AG04449 (cell line): ENCODE measurements at regions not wholly inside any gene's neighbourhood (a gene's known extent, or its start where the extent isn't known, plus 50 kb on each side); places are given as distances from the start of the nearest gene placed in this dataset.

Source experiments
- CTCF ChIA-PET: fragments of 350-600 bp; formaldehyde crosslinking; extraction: SDS; loops from one replicate; lab custom pipeline; 2021; ENCODE audit warnings: antibody characterized with exemption; lab: Yijun Ruan, JAX
- POLR2A ChIA-PET: fragments of 400-600, 350-600 bp; formaldehyde crosslinking; extraction: SDS; loops from one replicate; lab custom pipeline; 2020; ENCODE audit warnings: antibody characterized with exemption, inconsistent platforms; lab: Yijun Ruan, JAX
- DNase-seq: peaks from one replicate; pipeline ENCODE4 v3.0.0-alpha.2; 2010; ENCODE audit warnings: low read depth, low spot score
- H3K4me3 ChIP-seq: 2 replicates; pipeline ENCODE4 v1.5.1; 2011; ENCODE audit warnings: low read depth, mild to moderate bottlenecking, control low read depth, low read length
- CTCF ChIP-seq: IDR thresholded peaks from one replicate; pipeline ENCODE4 v1.5.1; 2011; ENCODE audit warnings: mild to moderate bottlenecking, moderate library complexity, low read length, control low read depth, inconsistent platforms; ENCODE audit not compliant: insufficient read depth; ENCODE audit errors: missing control alignments

GRCh38 chr7:50212016-50212325 is 92.5 kb upstream of the IKZF1 start:
- no peak overlapping the region for H3K4me3 ChIP-seq
- ChIA-PET POLR2A (no interaction called here), CTCF (no interaction called here)
- TF ChIP-seq CTCF, result no peak
- no peak for DNase-seq

- ChIA-PET POLR2A (no interaction called here), CTCF (no interaction called here)
- no peak for DNase-seq
- H3K4me3 ChIP-seq, result no peak overlapping the region
- TF ChIP-seq CTCF, result no peak
Observed at GRCh38 chr7:50211130-50212015, 93.1 kb upstream of the IKZF1 start.

GRCh38 chr7:50210706-50211115 is 93.8 kb upstream of the IKZF1 start:
- no peak for TF ChIP-seq CTCF
- no peak overlapping the region for H3K4me3 ChIP-seq
- DNase-seq, result no peak
- ChIA-PET CTCF (no interaction called here), POLR2A (no interaction called here)

GRCh38 chr7:50209461-50210135 is 94.9 kb upstream of the IKZF1 start:
- no peak overlapping the region for H3K4me3 ChIP-seq
- ChIA-PET CTCF (no interaction called here), POLR2A (no interaction called here)
- TF ChIP-seq CTCF, result no peak
- no peak for DNase-seq

- ChIA-PET CTCF (no interaction called here), POLR2A (no interaction called here)
- TF ChIP-seq CTCF, result no peak
- no peak overlapping the region for H3K4me3 ChIP-seq
- no peak for DNase-seq
Observed at GRCh38 chr7:50208378-50208982, 96.0 kb upstream of the IKZF1 start.

- no peak overlapping the region for H3K4me3 ChIP-seq
- TF ChIP-seq CTCF, result no peak
- CTCF ChIA-PET, result interaction anchor here (1.7 kb wide), 1 partner anchor 953 kb away, joined by 5 read pairs; no protein-coding TSS in a partner anchor
- no peak for DNase-seq
- POLR2A ChIA-PET, result no interaction called here
Observed at GRCh38 chr7:50207686-50208255, 96.7 kb upstream of the IKZF1 start.
